ENCODE measurements at regions not wholly inside any gene's neighbourhood (a gene's known extent, or its start where the extent isn't known, plus 50 kb on each side); places are given as distances from the start of the nearest gene placed in this dataset.

DNA sequence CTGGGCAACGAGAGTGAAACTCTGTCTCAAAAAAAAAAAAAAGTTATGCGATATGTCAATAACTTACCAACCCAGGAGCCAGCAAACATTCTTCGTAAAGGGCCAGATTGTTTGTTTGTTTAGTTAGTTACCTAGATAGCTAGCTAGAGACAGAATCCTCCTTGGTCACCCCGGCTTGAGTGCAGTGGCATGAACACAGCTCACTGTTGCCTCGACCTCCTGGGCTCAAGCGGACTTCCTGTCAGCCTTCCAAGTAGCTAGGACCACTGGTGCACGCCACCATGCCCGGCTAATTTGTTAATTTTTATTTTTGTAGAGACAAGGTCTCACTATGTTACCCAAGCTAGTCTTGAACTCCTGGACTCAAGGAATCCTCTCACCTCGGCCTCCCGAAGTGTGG is 113.0 kb downstream of the LITAF start:
- TF ChIP-seq CEBPB (IDR thresholded peaks at IDR 0.05) (no peak), EP300 (IDR thresholded peaks at IDR 0.05; ENCODE audit: borderline replicate concordance) (no peak), EGR1 (IDR thresholded peaks at IDR 0.05) (no peak), TAF1 (IDR thresholded peaks at IDR 0.05; ENCODE audit: low read depth) (no peak), TEAD4 (IDR thresholded peaks at IDR 0.05) (no peak), YY1 (IDR thresholded peaks at IDR 0.05; ENCODE audit: low read depth) (no peak), NFIC (IDR thresholded peaks at IDR 0.05) (no peak), RAD21 (IDR thresholded peaks at IDR 0.05; ENCODE audit: low read depth) (no peak), CREB1 (IDR thresholded peaks at IDR 0.05; ENCODE audit: low read depth) (no peak)
- TF ChIP-seq, protein P1, sequence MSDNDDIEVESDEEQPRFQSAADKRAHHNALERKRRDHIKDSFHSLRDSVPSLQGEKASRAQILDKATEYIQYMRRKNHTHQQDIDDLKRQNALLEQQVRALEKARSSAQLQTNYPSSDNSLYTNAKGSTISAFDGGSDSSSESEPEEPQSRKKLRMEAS (IDR thresholded peaks at IDR 0.05), result no peak
- TF ChIP-seq, protein P2, sequence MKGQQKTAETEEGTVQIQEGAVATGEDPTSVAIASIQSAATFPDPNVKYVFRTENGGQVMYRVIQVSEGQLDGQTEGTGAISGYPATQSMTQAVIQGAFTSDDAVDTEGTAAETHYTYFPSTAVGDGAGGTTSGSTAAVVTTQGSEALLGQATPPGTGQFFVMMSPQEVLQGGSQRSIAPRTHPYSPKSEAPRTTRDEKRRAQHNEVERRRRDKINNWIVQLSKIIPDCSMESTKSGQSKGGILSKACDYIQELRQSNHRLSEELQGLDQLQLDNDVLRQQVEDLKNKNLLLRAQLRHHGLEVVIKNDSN (IDR thresholded peaks at IDR 0.05), result no peak

DNA sequence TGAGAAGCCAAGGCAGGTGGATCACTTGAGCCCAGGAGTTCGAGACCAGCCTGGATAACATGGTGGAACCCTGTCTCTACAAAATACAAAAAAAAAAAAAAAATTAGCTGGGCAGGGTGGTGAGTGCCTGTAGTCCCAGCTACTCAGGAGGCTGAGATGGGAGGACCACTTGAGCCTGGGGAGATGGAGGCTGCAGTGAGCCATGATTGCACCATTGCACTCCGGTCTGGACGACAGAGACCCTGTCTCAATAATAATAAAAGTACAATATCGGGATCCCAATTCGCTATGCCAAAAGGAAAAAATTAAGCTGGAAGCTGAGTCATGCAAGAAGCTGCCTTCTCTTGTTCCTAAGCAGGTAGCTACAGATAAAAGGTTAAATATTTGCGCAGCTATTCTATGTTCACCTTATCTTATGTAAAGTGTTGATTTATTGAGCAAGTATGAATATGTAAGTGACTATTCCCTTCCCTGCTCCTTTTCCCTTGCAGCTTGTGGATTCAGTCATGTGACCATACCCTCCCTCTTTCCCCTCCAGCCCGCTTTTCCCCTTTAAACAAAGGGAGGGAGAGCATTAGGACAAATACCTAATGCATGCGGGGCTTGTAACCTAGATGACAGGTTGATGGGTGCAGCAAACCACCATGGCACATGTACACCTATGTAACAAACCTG is 112.0 kb downstream of the LITAF start:
- TF ChIP-seq, protein P1 (IDR thresholded peaks at IDR 0.05), result no peak
- TF ChIP-seq CREB1 (IDR thresholded peaks at IDR 0.05; ENCODE audit: low read depth) (no peak), TCF12 (IDR thresholded peaks at IDR 0.05; ENCODE audit: low read depth) (no peak)
- TF ChIP-seq, protein P3, sequence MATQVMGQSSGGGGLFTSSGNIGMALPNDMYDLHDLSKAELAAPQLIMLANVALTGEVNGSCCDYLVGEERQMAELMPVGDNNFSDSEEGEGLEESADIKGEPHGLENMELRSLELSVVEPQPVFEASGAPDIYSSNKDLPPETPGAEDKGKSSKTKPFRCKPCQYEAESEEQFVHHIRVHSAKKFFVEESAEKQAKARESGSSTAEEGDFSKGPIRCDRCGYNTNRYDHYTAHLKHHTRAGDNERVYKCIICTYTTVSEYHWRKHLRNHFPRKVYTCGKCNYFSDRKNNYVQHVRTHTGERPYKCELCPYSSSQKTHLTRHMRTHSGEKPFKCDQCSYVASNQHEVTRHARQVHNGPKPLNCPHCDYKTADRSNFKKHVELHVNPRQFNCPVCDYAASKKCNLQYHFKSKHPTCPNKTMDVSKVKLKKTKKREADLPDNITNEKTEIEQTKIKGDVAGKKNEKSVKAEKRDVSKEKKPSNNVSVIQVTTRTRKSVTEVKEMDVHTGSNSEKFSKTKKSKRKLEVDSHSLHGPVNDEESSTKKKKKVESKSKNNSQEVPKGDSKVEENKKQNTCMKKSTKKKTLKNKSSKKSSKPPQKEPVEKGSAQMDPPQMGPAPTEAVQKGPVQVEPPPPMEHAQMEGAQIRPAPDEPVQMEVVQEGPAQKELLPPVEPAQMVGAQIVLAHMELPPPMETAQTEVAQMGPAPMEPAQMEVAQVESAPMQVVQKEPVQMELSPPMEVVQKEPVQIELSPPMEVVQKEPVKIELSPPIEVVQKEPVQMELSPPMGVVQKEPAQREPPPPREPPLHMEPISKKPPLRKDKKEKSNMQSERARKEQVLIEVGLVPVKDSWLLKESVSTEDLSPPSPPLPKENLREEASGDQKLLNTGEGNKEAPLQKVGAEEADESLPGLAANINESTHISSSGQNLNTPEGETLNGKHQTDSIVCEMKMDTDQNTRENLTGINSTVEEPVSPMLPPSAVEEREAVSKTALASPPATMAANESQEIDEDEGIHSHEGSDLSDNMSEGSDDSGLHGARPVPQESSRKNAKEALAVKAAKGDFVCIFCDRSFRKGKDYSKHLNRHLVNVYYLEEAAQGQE (IDR thresholded peaks at IDR 0.05; ENCODE audit: low read depth), result no peak
- TF ChIP-seq, protein P2 (IDR thresholded peaks at IDR 0.05), result peak; percentile 45; the same call in 1 of the 2 replicates

DNA sequence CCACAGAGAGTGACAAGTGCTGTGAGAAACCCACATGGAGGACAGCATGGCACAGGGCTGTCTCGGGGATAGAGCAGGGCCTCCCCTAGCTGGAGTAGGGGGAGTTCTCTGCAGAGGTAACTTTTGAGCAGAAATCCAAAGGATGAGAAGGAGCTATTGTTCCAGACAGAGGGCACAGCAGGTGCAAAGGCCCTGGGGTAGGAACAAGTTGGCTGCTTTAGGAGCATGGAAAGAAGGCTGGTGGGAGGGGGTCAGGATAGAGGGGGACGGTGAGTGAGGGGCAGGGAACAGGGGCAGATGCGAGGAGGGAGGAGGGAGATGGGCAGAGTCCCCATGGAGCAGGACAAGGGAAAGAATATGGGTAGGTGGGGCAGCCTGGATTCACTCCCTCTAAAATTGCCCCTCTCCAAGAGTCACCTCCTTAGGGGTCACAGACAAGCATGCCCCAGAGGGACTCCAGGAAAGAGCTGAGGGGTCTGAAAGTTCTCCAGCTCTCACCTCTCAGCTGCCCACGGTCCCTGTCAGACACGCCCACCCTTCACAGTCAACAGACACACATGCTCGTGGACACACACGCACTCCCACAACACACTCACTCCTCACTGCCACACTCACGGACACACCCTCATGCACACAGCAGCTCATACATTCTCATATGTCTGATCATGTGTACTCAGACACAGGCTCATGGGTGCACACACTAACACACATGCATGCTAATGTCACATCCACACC is 110.7 kb downstream of the LITAF start:
- TF ChIP-seq TCF12 (IDR thresholded peaks at IDR 0.05; ENCODE audit: low read depth) (no peak), FOXM1 (IDR thresholded peaks at IDR 0.05; ENCODE audit: borderline replicate concordance, low read depth) (no peak), RAD21 (IDR thresholded peaks at IDR 0.05; ENCODE audit: low read depth) (no peak), TEAD4 (IDR thresholded peaks at IDR 0.05) (no peak), EP300 (IDR thresholded peaks at IDR 0.05; ENCODE audit: borderline replicate concordance) (no peak), CREB1 (IDR thresholded peaks at IDR 0.05; ENCODE audit: low read depth) (no peak), NFIC (IDR thresholded peaks at IDR 0.05) (no peak), YY1 (IDR thresholded peaks at IDR 0.05; ENCODE audit: low read depth) (no peak), ZBTB7A (IDR thresholded peaks at IDR 0.05; ENCODE audit: low read depth) (no peak), EGR1 (IDR thresholded peaks at IDR 0.05) (no peak)
- TF ChIP-seq, protein P1 (IDR thresholded peaks at IDR 0.05), result no peak
- TF ChIP-seq, protein P2 (IDR thresholded peaks at IDR 0.05), result no peak

DNA sequence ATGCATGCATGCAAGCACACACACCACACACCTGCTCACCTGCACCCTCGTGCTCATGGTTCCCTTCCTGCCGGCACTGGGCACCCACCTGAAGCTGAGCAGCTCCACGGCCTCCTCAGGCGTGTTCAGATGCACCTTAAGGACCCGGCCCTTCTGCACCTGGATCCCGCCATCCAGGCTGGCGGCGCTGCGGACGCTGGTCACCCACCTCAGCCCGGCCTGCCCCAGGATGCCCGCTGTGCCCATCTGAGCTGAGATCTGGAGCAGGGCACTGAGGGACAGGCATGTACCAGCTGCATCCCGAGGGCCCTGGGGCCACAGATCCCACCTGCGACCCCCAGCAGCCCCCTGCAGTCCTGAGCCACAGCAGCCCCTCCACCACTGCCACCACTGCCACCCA is 110.0 kb downstream of the LITAF start:
- no peak for TF ChIP-seq FOXM1 (IDR thresholded peaks at IDR 0.05; ENCODE audit: borderline replicate concordance, low read depth)
- no peak for TF ChIP-seq RAD21 (IDR thresholded peaks at IDR 0.05; ENCODE audit: low read depth)
- no peak for TF ChIP-seq EGR1 (IDR thresholded peaks at IDR 0.05)

DNA sequence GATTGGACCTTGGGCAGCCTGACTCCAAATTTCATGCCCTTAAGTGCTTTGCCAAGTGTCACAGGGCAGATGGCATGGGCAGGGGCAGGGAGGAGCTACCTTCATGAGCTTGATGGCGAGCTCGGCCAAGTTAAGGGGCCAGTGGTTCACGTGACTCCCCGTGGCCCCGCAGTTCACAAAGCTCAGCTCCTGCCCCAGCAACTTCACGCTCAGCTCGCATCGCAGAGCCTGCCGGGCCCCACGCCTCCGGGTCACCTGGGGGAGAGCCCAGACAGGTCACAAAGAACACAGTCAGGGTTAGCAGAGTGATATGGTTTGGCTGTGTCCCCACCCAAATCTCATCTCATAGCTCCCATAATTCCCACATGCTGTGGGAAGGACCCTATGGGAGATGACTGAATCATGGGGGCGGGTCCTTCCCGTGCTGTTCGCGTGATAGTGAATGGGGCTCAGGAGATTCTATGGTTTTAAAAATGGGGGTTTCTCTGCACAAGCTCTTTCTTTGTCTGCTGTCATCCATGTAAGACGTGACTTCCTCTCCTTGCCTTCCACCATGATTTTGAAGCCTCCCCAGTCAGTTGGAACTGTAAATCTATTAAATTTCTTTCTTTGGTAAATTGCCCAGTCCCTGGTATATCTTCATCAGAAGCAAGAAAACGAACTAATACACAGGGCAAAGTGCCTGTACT is 108.1 kb downstream of the LITAF start:
- no peak for TF ChIP-seq ZBTB7A (IDR thresholded peaks at IDR 0.05; ENCODE audit: low read depth)
- no peak for TF ChIP-seq YY1 (IDR thresholded peaks at IDR 0.05; ENCODE audit: low read depth)
- TF ChIP-seq, protein P3 (IDR thresholded peaks at IDR 0.05; ENCODE audit: low read depth), result no peak
- TF ChIP-seq EP300 (IDR thresholded peaks at IDR 0.05; ENCODE audit: borderline replicate concordance), result no peak
- no peak for TF ChIP-seq EGR1 (IDR thresholded peaks at IDR 0.05)
- TF ChIP-seq, protein P1 (IDR thresholded peaks at IDR 0.05), result no peak
- TF ChIP-seq TEAD4 (IDR thresholded peaks at IDR 0.05), result no peak
- TF ChIP-seq, protein P2 (IDR thresholded peaks at IDR 0.05), result no peak
